Hepatocyte (in vitro differentiated cells): ENCODE measurements at regions not wholly inside any gene's neighbourhood (a gene's known extent, or its start where the extent isn't known, plus 50 kb on each side); places are given as distances from the start of the nearest gene placed in this dataset.

ENCODE experiments used
- DNase-seq: peaks from one replicate; pipeline ENCODE4 v3.0.0-alpha.2; 2016; ENCODE audit warnings: low spot score
- H2AFZ ChIP-seq: fragments of 200-600 bp; sonication (generic); 2 replicates; pipeline ENCODE4 v1.6.0; 2016; ENCODE audit warnings: antibody characterized with exemption, mild to moderate bottlenecking
- H3K27ac ChIP-seq: fragments of 200-600 bp; sonication (generic); 2 replicates; pipeline ENCODE4 v1.5.1; 2016; ENCODE audit warnings: mild to moderate bottlenecking
- H3K27me3 ChIP-seq: fragments of 200-600 bp; sonication (generic); 2 replicates; pipeline ENCODE4 v1.6.1; 2016
- H3K36me3 ChIP-seq: fragments of 200-600 bp; sonication (generic); replicated peaks from 2 replicates; pipeline ENCODE4 v1.5.1; 2016; ENCODE audit warnings: low read depth; ENCODE audit not compliant: insufficient read depth
- H3K4me1 ChIP-seq: fragments of 200-600 bp; sonication (generic); 2 replicates; pipeline ENCODE4 v1.5.1; 2016; ENCODE audit warnings: mild to moderate bottlenecking, moderate library complexity; ENCODE audit not compliant: insufficient read depth
- H3K4me2 ChIP-seq: fragments of 200-600 bp; sonication (generic); 2 replicates; pipeline ENCODE4 v1.6.0; 2016
- H3K4me3 ChIP-seq: fragments of 200-600 bp; sonication (generic); 2 replicates; pipeline ENCODE4 v1.5.1; 2016; ENCODE audit warnings: mild to moderate bottlenecking
- H3K79me2 ChIP-seq: fragments of 200-600 bp; sonication (generic); 2 replicates; pipeline ENCODE4 v1.6.0; 2017; ENCODE audit warnings: mild to moderate bottlenecking
- H3K9me2 ChIP-seq: fragments of 200-600 bp; sonication (generic); replicated peaks from 2 replicates; pipeline ENCODE4 v1.6.0; 2017; ENCODE audit warnings: mild to moderate bottlenecking; ENCODE audit not compliant: insufficient read depth
- H3K9me3 ChIP-seq: fragments of 200-600 bp; sonication (generic); 2 replicates; pipeline ENCODE4 v1.5.1; 2016; ENCODE audit warnings: low read depth, mild to moderate bottlenecking
- H4K20me1 ChIP-seq: fragments of 200-600 bp; sonication (generic); 2 replicates; pipeline ENCODE4 v1.6.0; 2016; ENCODE audit warnings: mild to moderate bottlenecking; ENCODE audit not compliant: insufficient read depth, poor library complexity, severe bottlenecking
- CTCF ChIP-seq: fragments of 200-600 bp; sonication (generic); IDR thresholded peaks from 2 replicates; pipeline ENCODE4 v1.5.1; 2016; ENCODE audit warnings: antibody characterized with exemption, mild to moderate bottlenecking; ENCODE audit not compliant: poor library complexity
- EZH2 ChIP-seq: fragments of 200-600 bp; sonication (generic); IDR thresholded peaks from 2 replicates; pipeline ENCODE4 v1.6.1; 2016; ENCODE audit warnings: antibody characterized with exemption, mild to moderate bottlenecking, borderline replicate concordance
- EZH2phosphoT487 ChIP-seq: fragments of 200-600 bp; sonication (generic); IDR thresholded peaks from one replicate; pipeline ENCODE4 v1.6.1; 2018; ENCODE audit warnings: antibody characterized with exemption, mild to moderate bottlenecking, low read depth, moderate library complexity; ENCODE audit not compliant: unreplicated experiment, severe bottlenecking
- WGBS: methylation state at CpG from one replicate; pipeline ENCODE4 v1.1.6; 2016; ENCODE audit warnings: low lambda C conversion rate; ENCODE audit errors: missing lambda C conversion rate; 5-methylcytosine and 5-hydroxymethylcytosine counted together

DNA sequence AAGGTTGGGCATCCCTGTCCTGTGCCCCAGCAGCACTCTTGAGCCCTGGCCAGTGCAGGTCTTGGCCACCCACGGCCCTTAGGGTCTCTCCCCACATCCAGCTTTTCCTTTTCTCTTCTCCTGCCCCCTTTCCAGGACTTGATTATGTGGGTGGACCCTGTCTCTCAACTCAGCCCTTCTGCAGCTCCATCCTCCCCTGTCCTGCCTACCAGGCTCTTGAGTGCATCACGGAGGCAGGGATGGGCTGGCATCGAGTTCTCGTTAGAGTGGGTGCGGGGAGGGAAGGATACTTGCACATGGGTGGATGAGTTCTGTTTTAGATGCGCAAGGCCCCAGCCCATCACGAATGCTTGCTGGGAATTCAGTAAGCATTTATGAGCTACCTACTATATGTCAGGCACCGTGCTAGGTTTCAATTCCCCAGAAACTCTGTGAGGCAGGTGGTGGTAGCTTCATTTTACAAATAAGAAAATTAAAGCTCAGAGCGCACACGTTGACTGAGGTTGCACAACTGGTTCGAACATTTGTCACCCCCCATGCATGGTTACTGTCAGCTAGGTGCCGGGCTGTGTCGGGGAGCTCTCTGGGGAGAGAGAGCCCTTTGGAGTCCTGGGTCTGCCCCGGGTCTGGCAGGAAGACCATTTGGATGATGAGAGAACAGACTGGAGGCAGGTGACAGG lies 144.6 kb upstream of the PITX1 start:
- Histone ChIP-seq H3K36me3 (no peaks in the 10 kb centered on the region), H3K9me2 (no peaks in the 10 kb centered on the region), H3K79me2 (no peaks in the 10 kb centered on the region), H2AFZ (no peak overlapping the region), H3K4me3 (no peak overlapping the region), H3K4me1 (no peaks in the 10 kb centered on the region), H3K27ac (no peak overlapping the region), H3K9me3 (no peaks in the 10 kb centered on the region), H4K20me1 (no peaks in the 10 kb centered on the region), H3K4me2 (no peak overlapping the region), H3K27me3 (no peaks in the 10 kb centered on the region)
- TF ChIP-seq CTCF (no peak), EZH2 (no peak), EZH2phosphoT487 (no peak)
- DNase-seq, result no peak
- 71% methylated on average over 14 of the region's 14 CpGs for WGBS

GRCh38 chr5:135177591-135177990 lies 143.6 kb upstream of the PITX1 start:
- TF ChIP-seq CTCF (no peak), EZH2 (no peak), EZH2phosphoT487 (no peak)
- no peak overlapping the region for H3K4me2 ChIP-seq
- H3K9me3 ChIP-seq, result no peaks in the 10 kb centered on the region
- H3K36me3 ChIP-seq, result no peaks in the 10 kb centered on the region
- H3K4me1 ChIP-seq, result no peaks in the 10 kb centered on the region
- 94% methylated on average over 4 of the region's 4 CpGs for WGBS
- no peaks in the 10 kb centered on the region for H4K20me1 ChIP-seq
- H3K9me2 ChIP-seq, result no peaks in the 10 kb centered on the region
- no peak overlapping the region for H3K4me3 ChIP-seq
- H2AFZ ChIP-seq, result no peak overlapping the region
- no peaks in the 10 kb centered on the region for H3K79me2 ChIP-seq
- H3K27ac ChIP-seq, result no peak overlapping the region
- H3K27me3 ChIP-seq, result no peaks in the 10 kb centered on the region
- no peak for DNase-seq

GRCh38 chr5:135176991-135177390 lies 143.0 kb upstream of the PITX1 start:
- Histone ChIP-seq H3K9me2 (no peaks in the 10 kb centered on the region), H4K20me1 (no peaks in the 10 kb centered on the region), H3K79me2 (no peaks in the 10 kb centered on the region), H2AFZ (no peak overlapping the region), H3K27ac (no peak overlapping the region), H3K27me3 (no peaks in the 10 kb centered on the region), H3K4me1 (no peaks in the 10 kb centered on the region), H3K4me2 (no peak overlapping the region), H3K4me3 (no peak overlapping the region), H3K36me3 (no peaks in the 10 kb centered on the region), H3K9me3 (no peaks in the 10 kb centered on the region)
- 97% methylated on average over 7 of the region's 7 CpGs for WGBS
- DNase-seq, result no peak
- TF ChIP-seq CTCF (no peak), EZH2 (no peak), EZH2phosphoT487 (no peak)
